ENCODE measurements at regions not wholly inside any gene's neighbourhood (a gene's known extent, or its start where the extent isn't known, plus 50 kb on each side); places are given as distances from the start of the nearest gene placed in this dataset.
A peak's percentile ranks its signal among the peaks of the same experiment; 100 is the strongest.
"Not testable (repeated sequence)": the region's sequence is repeated elsewhere in the genome, so short reads cannot be mapped to it uniquely, and the experiment has no call there.

DNA sequence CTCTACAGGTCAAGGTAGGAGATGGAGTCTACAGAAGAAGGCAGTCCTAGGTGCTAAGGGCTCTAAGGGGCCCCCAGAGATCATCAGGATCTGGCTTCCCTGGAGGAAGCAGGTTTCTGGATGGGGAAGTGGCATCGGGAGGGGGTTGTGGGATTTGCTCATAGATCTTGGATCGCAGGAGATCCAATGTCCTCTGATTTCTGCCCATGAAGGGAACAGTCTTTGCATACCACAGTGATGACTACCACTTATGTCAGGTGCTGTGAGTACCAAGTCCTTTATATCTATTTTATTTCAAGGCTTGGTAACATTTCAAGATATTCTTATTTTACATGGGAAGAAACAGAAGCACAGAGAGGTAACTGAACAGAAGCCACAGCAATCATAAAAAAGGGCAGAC is 164.0 kb downstream of the RGS9 start:
- Histone ChIP-seq H3K4me3 (ENCODE audit: insufficient read length, low read depth) (no peak overlapping the region), H3K4me1 (ENCODE audit: insufficient read depth, insufficient read length) (no peaks in the 10 kb centered on the region), H3K27me3 (ENCODE audit: insufficient read depth, insufficient read length) (no peaks in the 10 kb centered on the region), H3K9ac (ENCODE audit: insufficient read length, low read depth) (no peak overlapping the region), H3K36me3 (ENCODE audit: insufficient read depth, insufficient read length, low read length) (no peaks in the 10 kb centered on the region), H3K9me3 (ENCODE audit: insufficient read depth, low read length) (peaks cover 19% of the 10 kb centered on the region; the same call in 1 of the 2 replicates)
- no peak for TF ChIP-seq ZNF274 (IDR thresholded peaks at IDR 0.05; ENCODE audit: low read depth, low read length)
- TF ChIP-seq YY1 (IDR thresholded peaks at IDR 0.05; ENCODE audit: insufficient read depth, insufficient read length), result no peak
- TF ChIP-seq SUZ12 (IDR thresholded peaks at IDR 0.05; ENCODE audit: extremely low read depth, insufficient read depth, insufficient read length), result no peak
- DNase-seq (ENCODE audit: low read depth, low spot score), result no peak

DNA sequence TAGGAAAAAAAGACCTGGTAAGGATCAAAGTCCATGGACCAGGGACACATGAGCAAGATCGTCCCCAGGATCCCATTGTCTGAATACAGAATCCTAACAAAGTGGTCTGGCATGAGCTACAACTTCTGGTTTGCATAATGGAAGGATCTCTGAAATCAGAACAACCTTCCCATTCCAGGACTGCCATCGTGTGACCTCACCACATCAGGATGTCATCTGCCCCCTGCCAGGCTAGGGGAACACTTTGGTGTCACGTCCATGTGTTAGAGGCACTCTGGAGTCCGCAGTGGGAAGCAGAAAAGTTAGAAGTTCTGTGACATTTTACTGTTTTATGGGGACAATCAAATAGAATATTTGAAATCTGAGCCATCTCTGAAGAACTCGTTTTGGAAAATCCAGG is 160.7 kb downstream of the RGS9 start:
- H3K4me1 ChIP-seq (ENCODE audit: insufficient read depth, insufficient read length), result peaks cover 5% of the 10 kb centered on the region
- TF ChIP-seq SUZ12 (IDR thresholded peaks at IDR 0.05; ENCODE audit: extremely low read depth, insufficient read depth, insufficient read length), result no peak
- TF ChIP-seq ZNF274 (IDR thresholded peaks at IDR 0.05; ENCODE audit: low read depth, low read length), result no peak
- no peak for TF ChIP-seq YY1 (IDR thresholded peaks at IDR 0.05; ENCODE audit: insufficient read depth, insufficient read length)
- H3K4me3 ChIP-seq (ENCODE audit: insufficient read length, low read depth), result no peak overlapping the region
- H3K36me3 ChIP-seq (ENCODE audit: insufficient read depth, insufficient read length, low read length), result no peaks in the 10 kb centered on the region
- DNase-seq (ENCODE audit: low read depth, low spot score), result no peak
- no peaks in the 10 kb centered on the region for H3K27me3 ChIP-seq (ENCODE audit: insufficient read depth, insufficient read length)
- no peak overlapping the region for H3K9ac ChIP-seq (ENCODE audit: insufficient read length, low read depth)
- H3K9me3 ChIP-seq (ENCODE audit: insufficient read depth, low read length), result peaks cover 3% of the 10 kb centered on the region; the same call in 1 of the 2 replicates

DNA sequence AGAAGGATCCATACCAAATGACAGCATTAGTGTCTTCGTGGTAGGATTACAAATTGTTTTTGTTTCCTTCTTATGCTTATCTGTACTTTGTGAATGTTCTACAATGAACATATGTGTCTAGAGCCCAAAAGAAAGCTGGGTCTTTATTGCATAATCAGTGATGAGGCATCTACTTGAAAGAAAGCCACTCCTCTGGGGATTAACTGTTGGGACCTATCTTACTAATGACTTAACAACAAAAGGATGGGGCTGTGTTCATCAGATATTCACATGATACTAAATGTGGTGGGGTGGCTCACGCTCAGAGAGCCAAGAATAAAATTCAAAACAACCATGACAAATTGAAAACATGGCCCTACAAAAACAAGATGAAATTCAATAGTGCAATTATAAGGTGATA is 160.2 kb downstream of the RGS9 start:
- TF ChIP-seq YY1 (IDR thresholded peaks at IDR 0.05; ENCODE audit: insufficient read depth, insufficient read length) (no peak), SUZ12 (IDR thresholded peaks at IDR 0.05; ENCODE audit: extremely low read depth, insufficient read depth, insufficient read length) (no peak), ZNF274 (IDR thresholded peaks at IDR 0.05; ENCODE audit: low read depth, low read length) (no peak)
- no peak for DNase-seq (ENCODE audit: low read depth, low spot score)
- no peaks in the 10 kb centered on the region for H3K36me3 ChIP-seq (ENCODE audit: insufficient read depth, insufficient read length, low read length)
- no peaks in the 10 kb centered on the region for H3K9me3 ChIP-seq (ENCODE audit: insufficient read depth, low read length)
- H3K4me1 ChIP-seq (ENCODE audit: insufficient read depth, insufficient read length), result peaks cover 5% of the 10 kb centered on the region
- no peak overlapping the region for H3K9ac ChIP-seq (ENCODE audit: insufficient read length, low read depth)
- no peaks in the 10 kb centered on the region for H3K27me3 ChIP-seq (ENCODE audit: insufficient read depth, insufficient read length)
- no peak overlapping the region for H3K4me3 ChIP-seq (ENCODE audit: insufficient read length, low read depth)

DNA sequence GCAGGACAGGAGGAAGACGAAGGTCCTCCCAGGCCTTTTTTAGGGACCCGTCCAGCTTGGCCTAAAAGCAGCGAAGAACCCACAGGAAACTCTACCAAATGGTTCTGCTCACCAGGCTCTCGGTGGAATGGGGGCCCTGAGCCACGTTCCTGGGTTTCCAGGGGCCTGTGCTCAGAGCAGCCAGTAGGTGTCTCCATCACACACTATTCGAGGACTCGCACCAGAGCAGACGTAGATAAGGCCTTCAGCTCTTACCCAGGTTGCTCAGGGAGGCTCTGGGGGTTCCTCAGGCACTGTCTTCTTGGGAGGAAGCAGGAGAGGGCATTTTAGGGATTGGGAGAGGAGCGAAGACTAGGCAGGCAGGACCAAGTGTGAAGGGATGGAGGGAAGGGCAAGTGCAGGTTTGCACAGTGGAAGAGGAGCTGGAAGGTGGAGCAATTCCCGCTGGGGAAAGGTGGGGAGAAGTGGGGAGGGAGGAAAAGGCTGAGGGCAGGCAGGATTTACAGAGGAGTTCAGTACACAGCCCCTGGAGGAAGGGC is 157.1 kb downstream of the RGS9 start:
- H3K4me1 ChIP-seq (ENCODE audit: insufficient read depth, insufficient read length), result peaks cover 7% of the 10 kb centered on the region
- no peak overlapping the region for H3K9ac ChIP-seq (ENCODE audit: insufficient read length, low read depth)
- no peak overlapping the region for H3K4me3 ChIP-seq (ENCODE audit: insufficient read length, low read depth)
- no peaks in the 10 kb centered on the region for H3K27me3 ChIP-seq (ENCODE audit: insufficient read depth, insufficient read length)
- H3K36me3 ChIP-seq (ENCODE audit: insufficient read depth, insufficient read length, low read length), result no peaks in the 10 kb centered on the region
- H3K9me3 ChIP-seq (ENCODE audit: insufficient read depth, low read length), result no peaks in the 10 kb centered on the region
- TF ChIP-seq YY1 (IDR thresholded peaks at IDR 0.05; ENCODE audit: insufficient read depth, insufficient read length), result no peak
- no peak for TF ChIP-seq SUZ12 (IDR thresholded peaks at IDR 0.05; ENCODE audit: extremely low read depth, insufficient read depth, insufficient read length)
- no peak for TF ChIP-seq ZNF274 (IDR thresholded peaks at IDR 0.05; ENCODE audit: low read depth, low read length)
- peak; percentile 63 for DNase-seq (ENCODE audit: low read depth, low spot score)

DNA sequence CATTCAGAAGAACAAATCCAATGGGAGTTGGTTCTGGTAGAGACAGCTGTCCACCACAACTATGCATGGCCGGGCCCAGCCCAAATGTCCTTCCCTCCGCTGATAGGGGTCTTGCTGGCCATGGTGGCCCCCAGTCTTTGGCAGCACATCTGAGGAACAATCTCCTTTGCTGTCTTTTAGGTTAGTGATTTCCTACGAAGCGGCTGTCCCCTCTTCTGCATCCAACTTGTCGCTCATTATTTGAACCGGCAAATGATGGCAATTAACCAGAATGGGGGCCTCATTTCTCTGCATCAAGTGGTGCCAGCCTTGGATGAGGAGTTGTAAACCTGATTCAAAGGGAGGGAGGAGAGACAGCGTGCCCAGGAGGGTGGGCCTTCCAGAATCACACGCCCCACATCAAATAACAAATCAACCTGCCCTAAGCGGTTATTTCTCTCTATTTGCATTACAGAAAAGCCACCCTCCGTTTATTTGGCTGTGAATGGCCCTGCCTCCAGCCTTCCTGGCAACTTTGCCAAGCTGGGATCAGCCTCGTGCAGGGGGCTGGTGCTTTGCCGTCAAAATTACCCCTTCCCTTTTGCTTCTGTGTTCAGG is 156.5 kb downstream of the RGS9 start:
- no peak for DNase-seq (ENCODE audit: low read depth, low spot score)
- Histone ChIP-seq H3K4me3 (ENCODE audit: insufficient read length, low read depth) (no peak overlapping the region), H3K4me1 (ENCODE audit: insufficient read depth, insufficient read length) (peaks cover 7% of the 10 kb centered on the region), H3K36me3 (ENCODE audit: insufficient read depth, insufficient read length, low read length) (no peaks in the 10 kb centered on the region), H3K27me3 (ENCODE audit: insufficient read depth, insufficient read length) (no peaks in the 10 kb centered on the region), H3K9me3 (ENCODE audit: insufficient read depth, low read length) (no peaks in the 10 kb centered on the region), H3K9ac (ENCODE audit: insufficient read length, low read depth) (no peak overlapping the region)
- TF ChIP-seq SUZ12 (IDR thresholded peaks at IDR 0.05; ENCODE audit: extremely low read depth, insufficient read depth, insufficient read length) (no peak), ZNF274 (IDR thresholded peaks at IDR 0.05; ENCODE audit: low read depth, low read length) (no peak), YY1 (IDR thresholded peaks at IDR 0.05; ENCODE audit: insufficient read depth, insufficient read length) (no peak)

DNA sequence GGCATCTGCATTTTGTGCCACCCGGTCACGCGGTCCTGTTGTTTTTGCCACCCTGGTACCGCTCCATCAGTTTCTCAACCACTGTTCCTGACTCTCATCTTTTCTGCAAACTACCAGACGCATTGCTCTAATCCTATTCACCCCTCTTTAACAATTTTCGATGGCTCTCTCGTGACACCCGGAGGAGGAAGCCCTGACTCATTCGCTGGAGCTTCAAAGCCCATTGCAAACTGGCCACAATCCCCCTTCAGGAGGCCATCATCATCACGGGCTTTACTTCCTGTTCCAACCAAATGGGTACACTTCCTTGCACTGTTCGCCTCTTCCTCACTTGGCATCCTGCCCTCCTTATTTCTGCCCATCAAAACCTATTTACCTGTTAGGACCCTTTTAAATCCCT is 155.3 kb downstream of the RGS9 start:
- Histone ChIP-seq H3K4me3 (ENCODE audit: insufficient read length, low read depth) (no peak overlapping the region), H3K27me3 (ENCODE audit: insufficient read depth, insufficient read length) (no peaks in the 10 kb centered on the region), H3K9me3 (ENCODE audit: insufficient read depth, low read length) (peaks cover 5% of the 10 kb centered on the region; the same call in 1 of the 2 replicates), H3K36me3 (ENCODE audit: insufficient read depth, insufficient read length, low read length) (no peaks in the 10 kb centered on the region), H3K9ac (ENCODE audit: insufficient read length, low read depth) (no peak overlapping the region), H3K4me1 (ENCODE audit: insufficient read depth, insufficient read length) (peaks cover 7% of the 10 kb centered on the region)
- DNase-seq (ENCODE audit: low read depth, low spot score), result no peak
- TF ChIP-seq YY1 (IDR thresholded peaks at IDR 0.05; ENCODE audit: insufficient read depth, insufficient read length) (no peak), ZNF274 (IDR thresholded peaks at IDR 0.05; ENCODE audit: low read depth, low read length) (no peak), SUZ12 (IDR thresholded peaks at IDR 0.05; ENCODE audit: extremely low read depth, insufficient read depth, insufficient read length) (no peak)

DNA sequence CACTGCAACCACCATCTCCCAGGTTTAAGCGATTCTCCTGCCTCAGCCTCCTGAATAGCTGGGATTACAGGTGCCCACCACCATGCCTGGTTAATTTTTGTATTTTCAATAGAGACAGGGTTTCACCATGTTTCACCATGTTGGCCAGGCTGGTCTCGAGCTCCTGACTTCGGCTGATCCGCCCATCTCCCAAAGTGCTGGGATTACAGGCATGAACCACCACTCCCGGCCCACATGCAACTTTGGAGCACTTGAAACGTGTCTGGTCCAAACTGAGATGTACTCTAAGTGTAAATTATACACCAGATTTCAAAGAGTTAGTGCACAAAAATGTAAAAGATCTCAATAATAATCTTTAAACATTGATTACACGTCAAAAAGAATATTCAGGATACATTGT is 154.1 kb downstream of the RGS9 start:
- DNase-seq (ENCODE audit: low read depth, low spot score); H3K9me3 ChIP-seq (ENCODE audit: insufficient read depth, low read length); H3K4me3 ChIP-seq (ENCODE audit: insufficient read length, low read depth); H3K36me3 ChIP-seq (ENCODE audit: insufficient read depth, insufficient read length, low read length); H3K27me3 ChIP-seq (ENCODE audit: insufficient read depth, insufficient read length); H3K9ac ChIP-seq (ENCODE audit: insufficient read length, low read depth); H3K4me1 ChIP-seq (ENCODE audit: insufficient read depth, insufficient read length): not testable (repeated sequence)
